ENCODE measurements at regions not wholly inside any gene's neighbourhood (a gene's known extent, or its start where the extent isn't known, plus 50 kb on each side); places are given as distances from the start of the nearest gene placed in this dataset.
A peak's percentile ranks its signal among the peaks of the same experiment; 100 is the strongest.
"Not testable (repeated sequence)": the region's sequence is repeated elsewhere in the genome, so short reads cannot be mapped to it uniquely, and the experiment has no call there.

- DNase-seq (ENCODE audit: low read depth in 4 of 4, low spot score in 2 of 4): not testable (repeated sequence)
These were observed 59.5 kb upstream of the FAM90A26 start for GRCh38 chr4:9110700-9111099.

GRCh38 chr4:9103148-9103524 lies 67.1 kb upstream of the FAM90A26 start:
- DNase-seq (ENCODE audit: low read depth in 4 of 4, low spot score in 2 of 4): not testable (repeated sequence)

- DNase-seq (ENCODE audit: low read depth in 4 of 4, low spot score in 2 of 4): not testable (repeated sequence)
These were observed 67.6 kb upstream of the FAM90A26 start for GRCh38 chr4:9102471-9103147.

- not testable (repeated sequence) for DNase-seq (ENCODE audit: low read depth in 4 of 4, low spot score in 2 of 4)
These were observed 73.9 kb upstream of the FAM90A26 start for GRCh38 chr4:9096330-9096729.

- DNase-seq (ENCODE audit: low read depth in 4 of 4, low spot score in 2 of 4): not testable (repeated sequence)
These were observed 91.4 kb upstream of the FAM90A26 start for GRCh38 chr4:9078796-9079195.

GRCh38 chr4:9076974-9077373 lies 93.2 kb upstream of the FAM90A26 start:
- DNase-seq (ENCODE audit: low read depth in 4 of 4, low spot score in 2 of 4): not testable (repeated sequence)

GRCh38 chr4:9076486-9076885 lies 93.7 kb upstream of the FAM90A26 start:
- not testable (repeated sequence) for DNase-seq (ENCODE audit: low read depth in 4 of 4, low spot score in 2 of 4)

GRCh38 chr4:9073371-9073770 lies 96.8 kb upstream of the FAM90A26 start:
- not testable (repeated sequence) for DNase-seq (ENCODE audit: low read depth in 4 of 4, low spot score in 2 of 4)

- peak in 3 of 4 donors; percentile 2 to 13 (median 6) for DNase-seq (ENCODE audit: low read depth in 4 of 4, low spot score in 2 of 4)
These were observed 97.5 kb upstream of the FAM90A26 start for GRCh38 chr4:9072521-9073220.

- not testable (repeated sequence) for DNase-seq (ENCODE audit: low read depth in 4 of 4, low spot score in 2 of 4)
These were observed 102.3 kb upstream of the FAM90A26 start for GRCh38 chr4:9067923-9068322.

GRCh38 chr4:9063612-9064011 lies 106.6 kb upstream of the FAM90A26 start:
- not testable (repeated sequence) for DNase-seq (ENCODE audit: low read depth in 4 of 4, low spot score in 2 of 4)

GRCh38 chr4:9024866-9025265 lies 145.3 kb upstream of the FAM90A26 start:
- DNase-seq (ENCODE audit: low read depth in 4 of 4, low spot score in 2 of 4): not testable (repeated sequence)

GRCh38 chr4:9009792-9010191 lies 138.2 kb upstream of the HMX1 start:
- DNase-seq (ENCODE audit: low read depth in 4 of 4, low spot score in 2 of 4): not testable (repeated sequence)

- not testable (repeated sequence) for DNase-seq (ENCODE audit: low read depth in 4 of 4, low spot score in 2 of 4)
These were observed 136.8 kb upstream of the HMX1 start for GRCh38 chr4:9008407-9008806.

- DNase-seq (ENCODE audit: low read depth in 4 of 4, low spot score in 2 of 4): peak in 1 of 4 donors; percentile 7
These were observed 129.5 kb upstream of the HMX1 start for GRCh38 chr4:9001153-9001552.

- DNase-seq (ENCODE audit: low read depth in 4 of 4, low spot score in 2 of 4): peak; percentile 21 to 48 (median 31)
These were observed 128.9 kb upstream of the HMX1 start for GRCh38 chr4:9000505-9001001.

- not testable (repeated sequence) for DNase-seq (ENCODE audit: low read depth in 4 of 4, low spot score in 2 of 4)
These were observed 121.3 kb upstream of the HMX1 start for GRCh38 chr4:8992981-8993380.

GRCh38 chr4:8991449-8991848 lies 119.8 kb upstream of the HMX1 start:
- DNase-seq (ENCODE audit: low read depth in 4 of 4, low spot score in 2 of 4): not testable (repeated sequence)

GRCh38 chr4:8990341-8990740 lies 118.7 kb upstream of the HMX1 start:
- not testable (repeated sequence) for DNase-seq (ENCODE audit: low read depth in 4 of 4, low spot score in 2 of 4)

- not testable (repeated sequence) for DNase-seq (ENCODE audit: low read depth in 4 of 4, low spot score in 2 of 4)
These were observed 114.1 kb upstream of the HMX1 start for GRCh38 chr4:8985786-8986185.

- not testable (repeated sequence) for DNase-seq (ENCODE audit: low read depth in 4 of 4, low spot score in 2 of 4)
These were observed 113.0 kb upstream of the HMX1 start for GRCh38 chr4:8984641-8985040.

- not testable (repeated sequence) for DNase-seq (ENCODE audit: low read depth in 4 of 4, low spot score in 2 of 4)
These were observed 112.3 kb upstream of the HMX1 start for GRCh38 chr4:8983921-8984320.
